Effector memory CD8-positive, alpha-beta T cell (primary cell): ENCODE measurements at regions not wholly inside any gene's neighbourhood (a gene's known extent, or its start where the extent isn't known, plus 50 kb on each side); places are given as distances from the start of the nearest gene placed in this dataset.

Source experiments
- ATAC-seq: fragments of 150-1000 bp; cut with Tn5 transposase; replicated peaks from 2 replicates; pipeline ENCODE4 v1.10.0; 2021; ENCODE audit warnings: mild to moderate bottlenecking, moderate library complexity
- DNase-seq, 3 experiments: peaks; one replicate each; pipeline ENCODE4 v3.0.0; 2021
- H3K27ac Mint-ChIP-seq, 2 donors: one replicate each; pipeline ENCODE4 v1.8.0; 2022; ENCODE audit warnings: mild to moderate bottlenecking in 2 of 2, mixed read lengths in 2 of 2, moderate library complexity in 2 of 2
- H3K27me3 Mint-ChIP-seq, 2 donors: one replicate each; pipeline ENCODE4 v1.8.0; 2022; ENCODE audit warnings: mixed read lengths in 2 of 2
- H3K36me3 Mint-ChIP-seq: one replicate; pipeline ENCODE4 v1.8.0; 2022; ENCODE audit warnings: mild to moderate bottlenecking, moderate library complexity, mixed read lengths; ENCODE audit not compliant: insufficient read depth
- H3K4me1 Mint-ChIP-seq, 2 donors: one replicate each; pipeline ENCODE4 v1.8.0; 2022; ENCODE audit warnings: low read depth in 2 of 2, mixed read lengths in 2 of 2
- H3K4me3 Mint-ChIP-seq, 2 donors: one replicate each; pipeline ENCODE4 v1.8.0; 2022; ENCODE audit warnings: mild to moderate bottlenecking in 2 of 2, mixed read lengths in 2 of 2, moderate library complexity in 2 of 2
- H3K9me3 Mint-ChIP-seq, 2 donors: one replicate each; pipeline ENCODE4 v1.8.0; 2022; ENCODE audit warnings: mixed read lengths in 2 of 2

DNA sequence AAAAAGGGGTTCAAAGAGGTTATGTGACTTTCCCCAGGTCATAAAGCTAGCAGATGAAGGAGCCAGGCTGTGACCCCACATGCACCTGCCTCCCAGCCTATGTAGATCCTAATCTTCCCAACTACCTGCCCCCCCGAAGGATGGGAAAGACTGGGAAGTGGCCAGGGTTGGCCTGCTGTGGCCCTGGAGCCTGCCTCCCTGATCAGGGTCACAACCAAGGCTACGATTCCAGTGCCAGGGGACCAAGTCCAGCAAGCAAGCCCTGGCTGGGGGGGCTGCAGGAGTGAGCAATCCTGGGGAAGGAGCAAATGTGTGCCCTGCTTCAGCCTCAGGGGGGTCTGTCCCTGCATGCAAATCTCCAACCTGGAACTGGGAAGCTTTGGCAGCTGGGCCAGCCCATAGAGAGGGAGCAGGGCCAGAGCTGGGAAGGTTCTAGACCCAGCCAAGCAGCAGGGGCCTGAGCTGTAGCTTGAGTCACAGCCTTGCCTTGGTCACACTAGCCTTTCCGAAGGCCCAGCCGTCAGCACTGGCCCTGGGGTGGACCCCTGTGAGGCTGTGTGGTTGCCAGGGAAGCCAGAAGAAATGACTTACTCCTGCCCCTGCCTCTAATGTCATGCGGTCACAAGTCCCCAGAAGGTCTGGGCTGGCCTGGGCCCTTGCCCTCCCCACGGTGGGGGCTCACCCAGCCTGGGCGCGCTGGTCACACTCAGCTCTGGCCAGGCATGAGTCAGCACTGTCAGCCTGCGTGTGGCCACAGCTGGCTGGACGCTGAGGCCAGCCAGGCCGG is 96.4 kb upstream of the ZMIZ1 start:
- Mint-ChIP-seq H3K9me3 (no peaks in the 10 kb centered on the region), H3K27ac (peak overlapping the region; percentile 59 to 63), H3K27me3 (no peaks in the 10 kb centered on the region), H3K36me3 (peaks cover 8% of the 10 kb centered on the region), H3K4me3 (peak overlapping the region; percentile 58 to 63), H3K4me1 (peaks cover 15 to 19% of the 10 kb centered on the region in 2 donors)
- no peak for ATAC-seq
- DNase-seq = no peak

DNA sequence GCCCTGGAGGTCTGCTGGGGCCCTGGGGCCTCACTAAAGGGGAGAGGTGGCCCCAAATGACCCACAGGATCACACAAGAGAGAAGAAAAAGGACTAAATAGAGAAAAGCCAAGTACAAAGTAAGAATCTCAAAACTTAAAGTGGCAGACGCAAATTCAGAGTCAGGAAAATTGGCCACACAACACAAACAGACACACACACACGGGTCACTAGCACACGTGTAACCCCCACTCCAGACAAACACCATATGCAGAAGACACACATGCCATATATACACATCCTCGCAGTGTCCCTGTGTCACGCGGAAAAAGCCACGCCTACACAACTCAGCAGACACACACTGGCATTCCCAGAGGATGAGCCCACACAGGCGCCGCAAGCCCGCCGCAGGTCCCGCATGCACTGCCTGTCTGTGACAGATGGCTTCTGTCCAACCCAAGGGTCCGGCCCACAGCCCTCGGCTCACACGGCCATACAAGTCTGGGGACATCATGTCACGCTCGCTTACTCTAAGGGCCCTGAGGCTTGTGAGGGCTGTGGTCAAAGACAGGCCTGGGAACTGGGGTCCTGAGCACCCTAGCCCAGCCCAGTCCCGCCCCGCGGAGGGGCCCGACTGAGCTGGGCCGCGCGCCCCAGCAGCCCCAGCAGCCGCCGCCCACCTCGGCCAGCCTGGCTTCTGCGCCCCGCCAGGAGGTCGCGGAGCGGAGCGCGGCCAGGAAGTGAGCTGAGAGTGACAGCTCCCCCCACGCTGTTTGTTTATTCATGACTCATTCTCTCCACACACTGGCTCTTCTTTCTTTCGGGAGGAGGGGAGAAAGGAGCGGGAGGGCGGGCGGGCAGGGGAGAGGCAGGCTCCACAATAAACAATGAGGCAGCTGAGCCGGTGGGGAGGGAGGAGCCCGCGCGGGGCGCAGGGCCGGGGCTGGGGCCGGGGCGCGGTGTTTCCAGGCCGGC is 95.5 kb upstream of the ZMIZ1 start:
- peak overlapping the region; percentile 58 to 63 for H3K4me3 Mint-ChIP-seq
- ATAC-seq (peak; percentile 80), DNase-seq (peak; percentile 44 to 59 (median 58))
- peak overlapping the region; percentile 59 to 63 for H3K27ac Mint-ChIP-seq
- H3K36me3 Mint-ChIP-seq = peaks cover 8% of the 10 kb centered on the region
- no peaks in the 10 kb centered on the region for H3K9me3 Mint-ChIP-seq
- H3K27me3 Mint-ChIP-seq = no peaks in the 10 kb centered on the region
- H3K4me1 Mint-ChIP-seq = peaks cover 15 to 19% of the 10 kb centered on the region in 2 donors

DNA sequence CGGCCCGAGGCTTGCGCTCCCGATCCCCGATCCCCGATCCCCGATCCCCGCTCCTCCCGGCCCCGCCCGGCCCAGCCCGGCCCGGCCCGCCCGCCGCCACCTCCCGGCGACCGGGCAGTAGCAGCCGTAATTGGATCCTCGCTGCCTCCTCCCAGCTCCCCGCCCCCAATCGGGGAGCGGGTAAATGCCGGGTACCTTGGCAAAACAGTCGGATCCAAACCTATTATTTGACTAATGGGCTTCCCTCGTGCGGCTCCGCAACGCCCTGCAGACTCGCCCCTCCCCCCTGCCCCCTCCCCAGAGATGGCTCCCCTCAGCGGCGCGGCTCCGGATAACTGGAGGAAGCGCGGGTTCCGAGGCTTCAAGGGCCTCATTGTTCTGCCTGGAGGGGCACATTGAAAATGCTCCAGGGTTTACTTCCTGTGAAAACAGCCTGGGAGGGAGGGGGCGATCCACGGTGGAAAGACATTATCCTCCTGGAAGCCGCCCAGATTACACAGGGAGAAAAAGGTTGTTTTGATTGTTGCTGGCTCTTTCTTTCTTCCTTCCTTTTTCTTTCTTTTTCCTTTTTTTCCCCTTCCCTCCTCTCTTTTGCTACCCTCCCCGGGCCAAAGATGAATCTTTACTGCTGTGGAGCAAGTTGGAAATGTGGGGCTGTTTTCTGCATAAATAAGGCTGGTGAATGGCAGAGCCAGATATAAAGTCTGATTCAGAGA is 94.7 kb upstream of the ZMIZ1 start:
- Mint-ChIP-seq H3K27me3 (no peaks in the 10 kb centered on the region), H3K4me1 (peaks cover 15 to 19% of the 10 kb centered on the region in 2 donors), H3K36me3 (peaks cover 8% of the 10 kb centered on the region), H3K4me3 (peak overlapping the region; percentile 92 to 94), H3K9me3 (no peaks in the 10 kb centered on the region), H3K27ac (peak overlapping the region; percentile 95 to 96)
- DNase-seq (peak in 2 of 3 experiments; percentile 5 to 22), ATAC-seq (peak; percentile 28)

DNA sequence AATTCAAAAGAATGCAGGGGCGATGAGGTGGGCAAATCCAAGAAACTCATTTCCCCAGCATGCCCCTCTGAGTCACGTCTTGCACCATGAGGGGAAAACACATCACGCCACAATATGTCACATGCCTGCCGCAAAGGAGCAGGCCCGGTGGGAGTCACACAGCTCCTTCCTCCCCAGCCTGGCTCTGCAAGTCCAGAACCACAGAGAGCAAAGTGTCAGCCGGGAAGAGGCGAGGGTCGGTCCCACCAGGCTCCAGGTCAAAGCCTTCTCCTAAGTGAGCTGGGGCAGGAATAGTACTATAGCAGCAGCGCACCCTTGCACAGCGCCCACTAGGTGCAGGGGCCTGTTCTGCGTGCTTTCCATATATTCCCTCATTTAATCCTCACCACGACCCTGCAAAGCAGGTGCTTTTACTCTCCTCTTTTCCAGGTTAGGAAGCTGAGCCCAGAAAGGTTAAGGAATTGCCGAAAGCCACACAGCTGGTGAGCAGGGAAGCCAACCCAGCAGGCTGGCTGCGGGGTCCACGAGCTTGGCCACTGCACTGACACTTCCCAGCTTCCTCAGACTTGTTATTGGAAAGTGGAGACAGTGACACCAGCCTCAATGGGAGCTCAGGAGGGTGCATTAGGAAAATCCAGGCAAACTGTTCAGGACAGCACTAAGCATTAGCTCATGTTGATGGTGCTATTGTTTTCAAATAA is 94.0 kb upstream of the ZMIZ1 start:
- H3K27me3 Mint-ChIP-seq = no peaks in the 10 kb centered on the region
- peak overlapping the region; percentile 95 to 96 for H3K27ac Mint-ChIP-seq
- DNase-seq = peak; percentile 33 to 54 (median 46)
- H3K36me3 Mint-ChIP-seq = peaks cover 8% of the 10 kb centered on the region
- peak; percentile 71 for ATAC-seq
- peak overlapping the region; percentile 92 to 94 for H3K4me3 Mint-ChIP-seq
- no peaks in the 10 kb centered on the region for H3K9me3 Mint-ChIP-seq
- peaks cover 15 to 19% of the 10 kb centered on the region in 2 donors for H3K4me1 Mint-ChIP-seq

DNA sequence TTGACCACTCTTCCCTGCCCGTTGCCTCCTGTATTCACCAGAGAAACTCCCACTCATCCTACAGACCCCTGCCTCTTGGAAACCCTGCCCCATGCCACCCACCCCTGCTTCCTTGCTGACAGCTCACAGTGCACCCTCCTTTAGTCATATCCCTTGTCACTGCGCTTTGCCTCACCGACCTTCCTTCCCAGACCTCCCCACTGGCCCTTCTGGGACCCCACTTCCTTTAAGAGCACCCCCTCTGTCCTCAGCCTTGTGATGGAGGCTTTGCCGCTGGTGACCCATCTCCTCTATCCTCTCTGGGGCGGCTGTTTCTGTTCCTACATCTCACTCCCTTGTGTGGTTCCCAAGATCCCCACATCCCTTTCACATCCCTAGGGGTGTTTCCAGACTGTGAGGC is 92.8 kb upstream of the ZMIZ1 start:
- Mint-ChIP-seq H3K4me1 (peaks cover 15 to 19% of the 10 kb centered on the region in 2 donors), H3K4me3 (no peak overlapping the region), H3K9me3 (no peaks in the 10 kb centered on the region), H3K36me3 (peaks cover 8% of the 10 kb centered on the region), H3K27ac (peak overlapping the region; percentile 26 to 71), H3K27me3 (no peaks in the 10 kb centered on the region)
- no peak for DNase-seq
- no peak for ATAC-seq

DNA sequence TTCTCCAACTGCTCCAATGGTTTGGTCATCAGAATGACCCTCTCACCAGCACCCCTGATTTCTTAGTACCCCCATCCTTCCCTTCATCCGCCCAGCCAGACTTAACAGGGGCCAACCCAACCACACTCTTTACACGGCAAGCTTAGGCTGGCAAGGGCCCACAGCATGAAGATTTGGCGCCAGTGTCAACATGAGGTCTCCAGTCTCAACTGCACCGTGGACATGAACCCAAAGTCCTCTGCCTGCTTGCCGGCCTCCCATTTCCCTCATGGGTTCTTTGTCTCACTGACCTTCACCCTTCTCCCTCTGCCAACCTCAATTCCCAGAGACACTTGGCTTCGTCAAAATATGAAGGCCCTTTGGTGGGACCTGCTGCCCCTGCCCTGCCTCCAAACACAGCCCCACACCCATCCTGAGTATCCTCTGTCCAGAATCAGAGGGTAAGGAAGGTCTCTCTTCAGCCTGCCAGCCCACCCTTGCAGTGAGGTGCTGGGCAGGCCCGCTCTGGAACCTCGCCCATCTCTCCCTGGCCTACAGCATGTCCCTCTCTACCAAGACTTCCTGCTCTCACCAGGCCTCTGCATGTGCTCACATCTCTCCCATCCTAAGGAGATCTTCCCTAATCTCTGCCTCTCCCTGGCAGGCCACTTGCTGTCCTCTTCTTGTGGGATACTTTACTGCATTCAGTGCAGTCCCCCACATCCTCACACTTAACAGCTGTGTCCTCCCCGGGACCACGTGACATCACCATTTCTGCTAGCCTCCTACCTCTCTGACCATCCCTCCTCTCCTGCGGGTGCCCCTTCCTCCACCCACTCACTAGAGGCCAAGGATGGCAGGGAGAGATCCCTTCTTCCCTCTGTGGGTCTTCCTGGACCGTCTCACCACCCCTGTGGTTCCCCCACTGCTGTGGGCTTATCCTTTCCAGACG is 91.7 kb upstream of the ZMIZ1 start:
- ATAC-seq (no peak), DNase-seq (no peak)
- H3K36me3 Mint-ChIP-seq = peaks cover 8% of the 10 kb centered on the region
- no peaks in the 10 kb centered on the region for H3K9me3 Mint-ChIP-seq
- peaks cover 22 to 24% of the 10 kb centered on the region in 2 donors for H3K4me1 Mint-ChIP-seq
- H3K4me3 Mint-ChIP-seq = no peak overlapping the region
- peak overlapping the region in 1 of 2 donors; percentile 40 for H3K27ac Mint-ChIP-seq
- H3K27me3 Mint-ChIP-seq = no peaks in the 10 kb centered on the region

DNA sequence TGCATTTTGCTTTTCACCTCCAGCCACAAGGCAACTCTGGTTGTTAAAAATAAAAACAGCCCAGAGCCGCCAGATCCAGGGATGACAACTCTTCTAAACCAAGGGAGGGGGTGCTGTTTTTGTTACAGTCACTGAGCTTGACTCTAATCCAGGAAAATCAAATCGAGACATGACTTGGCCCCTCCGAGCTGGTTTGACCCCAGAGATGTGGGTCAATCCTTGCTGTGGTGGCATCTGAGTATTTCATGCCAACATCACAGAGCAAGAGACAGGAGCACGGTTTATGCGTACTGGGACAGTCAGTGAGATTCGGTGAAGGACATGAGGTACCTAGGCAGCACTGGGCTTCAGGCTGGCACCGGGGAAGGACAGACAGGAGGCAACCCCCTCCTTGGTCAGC is 88.8 kb upstream of the ZMIZ1 start:
- Mint-ChIP-seq H3K36me3 (no peaks in the 10 kb centered on the region), H3K4me1 (peaks cover 7 to 13% of the 10 kb centered on the region in 2 donors), H3K4me3 (no peak overlapping the region), H3K9me3 (no peaks in the 10 kb centered on the region), H3K27me3 (no peaks in the 10 kb centered on the region), H3K27ac (no peak overlapping the region)
- DNase-seq (no peak), ATAC-seq (no peak)

DNA sequence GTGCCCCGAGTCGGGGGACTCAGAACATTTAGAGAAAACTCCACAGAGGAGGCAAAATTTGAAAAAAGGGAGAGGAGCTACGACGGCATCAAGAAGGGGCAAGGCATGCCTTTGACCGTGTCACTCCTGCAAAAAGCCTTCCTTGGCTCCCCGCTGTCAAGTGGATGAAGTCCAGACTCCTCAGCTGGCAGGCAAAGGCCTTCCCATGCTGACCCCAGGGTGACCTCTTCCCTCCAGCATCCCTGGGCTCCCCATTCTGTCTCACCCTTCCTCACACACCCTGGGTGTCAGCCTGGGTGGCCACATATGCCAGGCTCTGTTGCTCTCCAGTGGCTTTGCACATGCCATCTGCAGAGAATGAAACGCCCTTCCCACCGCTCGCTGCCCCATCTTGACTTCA is 88.4 kb upstream of the ZMIZ1 start:
- no peak overlapping the region for H3K4me3 Mint-ChIP-seq
- DNase-seq (no peak), ATAC-seq (no peak)
- H3K4me1 Mint-ChIP-seq = peaks cover 6 to 11% of the 10 kb centered on the region in 2 donors
- H3K27ac Mint-ChIP-seq = no peak overlapping the region
- H3K27me3 Mint-ChIP-seq = no peaks in the 10 kb centered on the region
- no peaks in the 10 kb centered on the region for H3K36me3 Mint-ChIP-seq
- H3K9me3 Mint-ChIP-seq = no peaks in the 10 kb centered on the region

DNA sequence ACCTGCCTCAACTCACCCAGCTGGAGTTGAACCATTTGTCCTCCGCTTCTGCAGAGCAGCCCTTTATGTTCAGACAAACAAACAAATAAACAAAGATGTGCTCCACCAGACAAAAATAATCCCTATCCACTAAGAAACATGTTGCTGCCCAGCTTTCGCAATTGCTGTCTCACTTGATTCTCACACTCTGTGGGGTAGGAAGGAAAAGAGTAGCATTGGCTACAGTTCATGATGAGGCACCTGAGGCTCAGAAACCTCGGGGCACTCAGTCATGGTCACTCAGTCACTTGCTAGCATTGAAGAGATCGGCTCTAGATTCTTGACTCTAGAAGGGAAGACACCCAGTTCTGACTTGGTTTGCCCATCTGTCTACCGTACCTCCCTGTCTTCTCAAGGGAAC is 88.0 kb upstream of the ZMIZ1 start:
- Mint-ChIP-seq H3K27ac (peak overlapping the region in 1 of 2 donors; percentile 77), H3K27me3 (peaks cover 0 to 1% of the 10 kb centered on the region in 2 donors), H3K4me3 (no peak overlapping the region), H3K4me1 (peaks cover 6 to 9% of the 10 kb centered on the region in 2 donors), H3K36me3 (no peaks in the 10 kb centered on the region), H3K9me3 (no peaks in the 10 kb centered on the region)
- DNase-seq = no peak
- no peak for ATAC-seq

DNA sequence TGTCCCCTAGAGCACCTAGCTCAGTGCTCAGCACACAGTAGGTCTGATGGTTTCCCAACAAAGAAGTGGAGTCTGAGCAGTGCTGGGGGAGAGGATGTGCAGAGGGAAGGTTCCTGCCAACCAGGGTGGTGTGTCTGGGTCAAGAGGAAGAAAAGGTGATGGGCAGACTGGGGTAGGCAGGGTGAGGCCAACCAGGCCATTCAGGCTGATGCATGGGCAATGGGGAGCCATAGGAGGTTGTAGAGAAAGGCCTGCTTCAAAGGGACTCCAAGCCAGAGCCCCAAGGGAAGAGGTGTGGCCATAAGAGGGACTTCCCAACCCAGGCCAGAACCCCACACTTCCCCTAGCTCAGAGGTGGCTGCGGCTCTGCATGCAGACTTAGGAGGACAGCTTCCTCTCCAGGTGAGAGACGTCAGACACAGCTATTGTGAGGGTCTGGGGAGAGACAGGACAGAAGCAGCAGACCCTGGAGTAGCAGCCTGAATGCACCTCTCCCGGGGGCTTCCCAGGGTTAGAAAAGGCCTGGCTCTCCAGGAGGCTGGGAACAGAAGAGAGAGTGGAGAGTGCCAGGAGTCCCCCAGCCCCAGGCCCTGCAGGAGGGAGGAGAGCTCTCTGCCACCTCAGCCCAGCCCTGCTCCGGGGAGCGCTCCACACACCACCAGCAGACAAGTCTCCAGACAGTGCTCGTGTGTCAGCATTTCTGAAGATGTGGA is 87.4 kb upstream of the ZMIZ1 start:
- Mint-ChIP-seq H3K4me1 (peaks cover 6 to 8% of the 10 kb centered on the region in 2 donors), H3K27ac (peak overlapping the region in 1 of 2 donors; percentile 77), H3K9me3 (no peaks in the 10 kb centered on the region), H3K27me3 (peaks cover 0 to 7% of the 10 kb centered on the region in 2 donors), H3K36me3 (no peaks in the 10 kb centered on the region), H3K4me3 (no peak overlapping the region)
- ATAC-seq (peak; percentile 83), DNase-seq (no peak)

DNA sequence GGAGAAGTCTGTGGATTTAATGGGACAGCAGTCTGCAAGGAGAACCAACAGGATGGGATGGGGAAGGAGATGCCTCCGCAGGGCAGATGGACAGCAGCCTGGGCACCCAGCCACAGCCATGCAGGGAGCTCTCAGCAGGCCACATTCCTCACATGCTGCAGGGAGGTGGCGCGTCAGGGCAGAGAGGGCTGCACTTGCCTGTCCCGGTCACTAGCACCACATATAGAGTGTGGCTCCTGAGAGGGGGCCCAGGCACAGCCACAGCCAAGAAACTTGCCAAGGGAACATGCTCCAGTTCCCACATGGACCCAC is 86.8 kb upstream of the ZMIZ1 start:
- DNase-seq (no peak), ATAC-seq (no peak)
- Mint-ChIP-seq H3K36me3 (no peaks in the 10 kb centered on the region), H3K27me3 (peaks cover 0 to 8% of the 10 kb centered on the region in 2 donors), H3K4me1 (peaks cover 6 to 8% of the 10 kb centered on the region in 2 donors), H3K4me3 (no peak overlapping the region), H3K9me3 (no peaks in the 10 kb centered on the region), H3K27ac (peak overlapping the region in 1 of 2 donors; percentile 77)
